ENCODE measurements at regions not wholly inside any gene's neighbourhood (a gene's known extent, or its start where the extent isn't known, plus 50 kb on each side); places are given as distances from the start of the nearest gene placed in this dataset.

DNA sequence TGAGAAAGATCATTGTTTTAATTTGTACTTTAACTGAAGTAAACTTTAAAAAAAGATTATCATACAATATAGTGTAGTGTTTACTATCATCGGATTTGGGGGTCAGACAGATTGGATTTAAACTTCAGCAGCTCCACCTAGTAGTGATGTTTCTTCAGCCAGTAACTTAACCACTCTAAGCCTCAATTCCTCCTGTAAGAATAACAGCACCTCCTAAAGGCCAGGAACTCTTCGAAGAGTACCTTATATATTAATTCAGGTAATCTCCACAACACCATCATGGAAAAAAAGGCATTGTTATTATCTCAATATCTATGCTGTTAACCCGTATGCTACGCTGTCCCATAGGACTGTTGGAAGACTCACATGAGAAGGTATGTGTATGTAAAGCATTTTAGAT is 69.0 kb upstream of the DLGAP1 start:
- TF ChIP-seq, protein P1, sequence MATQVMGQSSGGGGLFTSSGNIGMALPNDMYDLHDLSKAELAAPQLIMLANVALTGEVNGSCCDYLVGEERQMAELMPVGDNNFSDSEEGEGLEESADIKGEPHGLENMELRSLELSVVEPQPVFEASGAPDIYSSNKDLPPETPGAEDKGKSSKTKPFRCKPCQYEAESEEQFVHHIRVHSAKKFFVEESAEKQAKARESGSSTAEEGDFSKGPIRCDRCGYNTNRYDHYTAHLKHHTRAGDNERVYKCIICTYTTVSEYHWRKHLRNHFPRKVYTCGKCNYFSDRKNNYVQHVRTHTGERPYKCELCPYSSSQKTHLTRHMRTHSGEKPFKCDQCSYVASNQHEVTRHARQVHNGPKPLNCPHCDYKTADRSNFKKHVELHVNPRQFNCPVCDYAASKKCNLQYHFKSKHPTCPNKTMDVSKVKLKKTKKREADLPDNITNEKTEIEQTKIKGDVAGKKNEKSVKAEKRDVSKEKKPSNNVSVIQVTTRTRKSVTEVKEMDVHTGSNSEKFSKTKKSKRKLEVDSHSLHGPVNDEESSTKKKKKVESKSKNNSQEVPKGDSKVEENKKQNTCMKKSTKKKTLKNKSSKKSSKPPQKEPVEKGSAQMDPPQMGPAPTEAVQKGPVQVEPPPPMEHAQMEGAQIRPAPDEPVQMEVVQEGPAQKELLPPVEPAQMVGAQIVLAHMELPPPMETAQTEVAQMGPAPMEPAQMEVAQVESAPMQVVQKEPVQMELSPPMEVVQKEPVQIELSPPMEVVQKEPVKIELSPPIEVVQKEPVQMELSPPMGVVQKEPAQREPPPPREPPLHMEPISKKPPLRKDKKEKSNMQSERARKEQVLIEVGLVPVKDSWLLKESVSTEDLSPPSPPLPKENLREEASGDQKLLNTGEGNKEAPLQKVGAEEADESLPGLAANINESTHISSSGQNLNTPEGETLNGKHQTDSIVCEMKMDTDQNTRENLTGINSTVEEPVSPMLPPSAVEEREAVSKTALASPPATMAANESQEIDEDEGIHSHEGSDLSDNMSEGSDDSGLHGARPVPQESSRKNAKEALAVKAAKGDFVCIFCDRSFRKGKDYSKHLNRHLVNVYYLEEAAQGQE (IDR thresholded peaks at IDR 0.05): no peak
- TF ChIP-seq HNF4A (conservative IDR thresholded peaks at IDR 0.05) (no peak), RAD21 (IDR thresholded peaks at IDR 0.05) (no peak)
- TF ChIP-seq, protein P2, sequence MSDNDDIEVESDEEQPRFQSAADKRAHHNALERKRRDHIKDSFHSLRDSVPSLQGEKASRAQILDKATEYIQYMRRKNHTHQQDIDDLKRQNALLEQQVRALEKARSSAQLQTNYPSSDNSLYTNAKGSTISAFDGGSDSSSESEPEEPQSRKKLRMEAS (IDR thresholded peaks at IDR 0.05): no peak
- Histone ChIP-seq H3K27me3 (ENCODE audit: control insufficient read depth in 4 of 4, insufficient read depth in 4 of 4, low read length in 3 of 4) (no peaks in the 10 kb centered on the region), H3K9me3 (ENCODE audit: control insufficient read depth in 4 of 4, low read length in 3 of 4) (peaks cover 0 to 4% (median 0%) of the 10 kb centered on the region in 4 donors), H3K4me1 (ENCODE audit: control insufficient read depth in 4 of 4, insufficient read depth in 4 of 4, low read length in 3 of 4) (no peaks in the 10 kb centered on the region), H3K36me3 (ENCODE audit: control insufficient read depth in 4 of 4, insufficient read depth in 3 of 4, low read depth in 1 of 4, low read length in 3 of 4) (no peaks in the 10 kb centered on the region), H3K27ac (ENCODE audit: low read depth in 1 of 2, low read length in 2 of 2) (no peak overlapping the region), H3K9ac (ENCODE audit: low read depth in 1 of 2, low read length in 2 of 2) (no peak overlapping the region), H3K4me3 (ENCODE audit: low read depth in 1 of 3, low read length in 3 of 3) (no peak overlapping the region)
- 66% methylated on average over 4 of the region's 4 CpGs for WGBS
- DNase-seq (ENCODE audit: low spot score): no peak

DNA sequence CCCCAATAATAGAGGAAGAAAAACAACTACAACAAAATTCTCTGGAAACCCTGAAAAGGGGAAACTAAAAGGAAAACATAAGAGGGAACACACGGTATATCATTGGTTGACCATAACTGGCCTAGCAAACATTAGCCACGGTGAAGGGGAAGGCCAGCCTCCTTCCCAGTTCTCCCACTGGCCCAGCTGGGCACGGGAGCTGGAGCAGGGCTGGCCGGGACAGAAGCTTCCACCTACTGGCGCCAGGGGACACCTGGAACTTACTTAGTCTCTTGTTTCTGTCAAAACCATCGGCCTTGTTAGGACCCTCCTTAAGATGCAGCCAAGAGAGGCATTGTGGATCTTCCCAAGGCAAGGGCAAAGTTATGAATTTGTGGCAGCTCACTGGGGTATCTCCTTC is 56.1 kb upstream of the DLGAP1 start:
- H3K4me3 ChIP-seq (ENCODE audit: low read depth in 1 of 3, low read length in 3 of 3): no peak overlapping the region
- no peaks in the 10 kb centered on the region for H3K4me1 ChIP-seq (ENCODE audit: control insufficient read depth in 4 of 4, insufficient read depth in 4 of 4, low read length in 3 of 4)
- 91% methylated on average over 6 of the region's 6 CpGs for WGBS
- no peaks in the 10 kb centered on the region for H3K36me3 ChIP-seq (ENCODE audit: control insufficient read depth in 4 of 4, insufficient read depth in 3 of 4, low read depth in 1 of 4, low read length in 3 of 4)
- no peak for TF ChIP-seq EGR1 (IDR thresholded peaks at IDR 0.05; ENCODE audit: low read depth in 2 of 2)
- no peak for TF ChIP-seq GABPA (IDR thresholded peaks at IDR 0.05 in 1 of 2, conservative IDR thresholded peaks at IDR 0.05 in 1 of 2)
- no peak for TF ChIP-seq SP1 (IDR thresholded peaks at IDR 0.05)
- TF ChIP-seq, protein P1 (IDR thresholded peaks at IDR 0.05): no peak
- TF ChIP-seq FOXA1 (IDR thresholded peaks at IDR 0.05): no peak
- TF ChIP-seq HNF4G (IDR thresholded peaks at IDR 0.05): no peak
- TF ChIP-seq, protein P3, sequence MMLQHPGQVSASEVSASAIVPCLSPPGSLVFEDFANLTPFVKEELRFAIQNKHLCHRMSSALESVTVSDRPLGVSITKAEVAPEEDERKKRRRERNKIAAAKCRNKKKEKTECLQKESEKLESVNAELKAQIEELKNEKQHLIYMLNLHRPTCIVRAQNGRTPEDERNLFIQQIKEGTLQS (IDR thresholded peaks at IDR 0.05): no peak
- TF ChIP-seq NR2F2 (IDR thresholded peaks at IDR 0.05): no peak
- no peak for TF ChIP-seq HNF4A (conservative IDR thresholded peaks at IDR 0.05)
- TF ChIP-seq YY1 (IDR thresholded peaks at IDR 0.05): no peak
- no peak for TF ChIP-seq FOXA2 (IDR thresholded peaks at IDR 0.05)
- no peaks in the 10 kb centered on the region for H3K27me3 ChIP-seq (ENCODE audit: control insufficient read depth in 4 of 4, insufficient read depth in 4 of 4, low read length in 3 of 4)
- no peak for DNase-seq (ENCODE audit: low spot score)
- no peak overlapping the region for H3K9ac ChIP-seq (ENCODE audit: low read depth in 1 of 2, low read length in 2 of 2)
- no peaks in the 10 kb centered on the region for H3K9me3 ChIP-seq (ENCODE audit: control insufficient read depth in 4 of 4, low read length in 3 of 4)
- no peak overlapping the region for H3K27ac ChIP-seq (ENCODE audit: low read depth in 1 of 2, low read length in 2 of 2)

Data from liver (tissue), 7 donors.